ENCODE measurements at regions not wholly inside any gene's neighbourhood (a gene's known extent, or its start where the extent isn't known, plus 50 kb on each side); places are given as distances from the start of the nearest gene placed in this dataset.

- DNase-seq (ENCODE audit: low spot score) = no peak
- no peak overlapping the region for H3K9ac ChIP-seq (ENCODE audit: low read depth in 1 of 2, low read length in 2 of 2)
- peaks cover 0 to 5% (median 0%) of the 10 kb centered on the region in 4 donors for H3K36me3 ChIP-seq (ENCODE audit: control insufficient read depth in 4 of 4, insufficient read depth in 3 of 4, low read depth in 1 of 4, low read length in 3 of 4)
- TF ChIP-seq RXRA (IDR thresholded peaks at IDR 0.05) = no peak
- TF ChIP-seq TAF1 (conservative IDR thresholded peaks at IDR 0.05) = no peak
- no peak for TF ChIP-seq CTCF (IDR thresholded peaks at IDR 0.05; ENCODE audit: low read depth, low read length, missing input control)
- no peak for TF ChIP-seq ATF3 (IDR thresholded peaks at IDR 0.05)
- TF ChIP-seq HNF4A (conservative IDR thresholded peaks at IDR 0.05) = no peak
- TF ChIP-seq EGR1 (IDR thresholded peaks at IDR 0.05; ENCODE audit: low read depth in 2 of 2) = no peak
- H3K9me3 ChIP-seq (ENCODE audit: control insufficient read depth in 4 of 4, low read length in 3 of 4) = no peaks in the 10 kb centered on the region
- no peak overlapping the region for H3K27ac ChIP-seq (ENCODE audit: low read depth in 1 of 2, low read length in 2 of 2)
- no peak overlapping the region for H3K4me3 ChIP-seq (ENCODE audit: low read depth in 1 of 3, low read length in 3 of 3)
- H3K27me3 ChIP-seq (ENCODE audit: control insufficient read depth in 4 of 4, insufficient read depth in 4 of 4, low read length in 3 of 4) = no peaks in the 10 kb centered on the region
- no peaks in the 10 kb centered on the region for H3K4me1 ChIP-seq (ENCODE audit: control insufficient read depth in 4 of 4, insufficient read depth in 4 of 4, low read length in 3 of 4)
- WGBS = 94% methylated on average over 19 of the region's 19 CpGs
These were observed 106.1 kb downstream of the CTTN start for GRCh38 chr11:70504246-70505020.

- Histone ChIP-seq H3K4me1 (ENCODE audit: control insufficient read depth in 4 of 4, insufficient read depth in 4 of 4, low read length in 3 of 4) (no peaks in the 10 kb centered on the region), H3K9ac (ENCODE audit: low read depth in 1 of 2, low read length in 2 of 2) (no peak overlapping the region), H3K27me3 (ENCODE audit: control insufficient read depth in 4 of 4, insufficient read depth in 4 of 4, low read length in 3 of 4) (no peaks in the 10 kb centered on the region), H3K9me3 (ENCODE audit: control insufficient read depth in 4 of 4, low read length in 3 of 4) (no peaks in the 10 kb centered on the region), H3K4me3 (ENCODE audit: low read depth in 1 of 3, low read length in 3 of 3) (no peak overlapping the region), H3K36me3 (ENCODE audit: control insufficient read depth in 4 of 4, insufficient read depth in 3 of 4, low read depth in 1 of 4, low read length in 3 of 4) (peaks cover 0 to 5% (median 0%) of the 10 kb centered on the region in 4 donors), H3K27ac (ENCODE audit: low read depth in 1 of 2, low read length in 2 of 2) (no peak overlapping the region)
- TF ChIP-seq HNF4G (IDR thresholded peaks at IDR 0.05) = no peak
- TF ChIP-seq SP1 (IDR thresholded peaks at IDR 0.05) = no peak
- TF ChIP-seq FOXA1 (IDR thresholded peaks at IDR 0.05) = no peak
- no peak for TF ChIP-seq RXRA (IDR thresholded peaks at IDR 0.05)
- no peak for TF ChIP-seq MAX (IDR thresholded peaks at IDR 0.05)
- no peak for TF ChIP-seq RAD21 (IDR thresholded peaks at IDR 0.05)
- no peak for TF ChIP-seq TAF1 (conservative IDR thresholded peaks at IDR 0.05)
- TF ChIP-seq HNF4A (conservative IDR thresholded peaks at IDR 0.05) = no peak
- no peak for TF ChIP-seq FOXA2 (IDR thresholded peaks at IDR 0.05)
- no peak for TF ChIP-seq CTCF (IDR thresholded peaks at IDR 0.05; ENCODE audit: low read depth, low read length, missing input control)
- TF ChIP-seq REST (IDR thresholded peaks at IDR 0.05) = no peak
- TF ChIP-seq ZBTB33 (IDR thresholded peaks at IDR 0.05) = no peak
- TF ChIP-seq JUND (IDR thresholded peaks at IDR 0.05) = no peak
- no peak for TF ChIP-seq YY1 (IDR thresholded peaks at IDR 0.05)
- TF ChIP-seq GABPA (IDR thresholded peaks at IDR 0.05 in 1 of 2, conservative IDR thresholded peaks at IDR 0.05 in 1 of 2) = no peak
- TF ChIP-seq NR2F2 (IDR thresholded peaks at IDR 0.05) = no peak
- no peak for TF ChIP-seq ATF3 (IDR thresholded peaks at IDR 0.05)
- TF ChIP-seq EGR1 (IDR thresholded peaks at IDR 0.05; ENCODE audit: low read depth in 2 of 2) = no peak
- DNase-seq (ENCODE audit: low spot score) = no peak
- 85% methylated on average over 11 of the region's 11 CpGs for WGBS
These were observed 107.0 kb downstream of the CTTN start for GRCh38 chr11:70505331-70505731.

Measured in liver (tissue), 8 donors.